ENCODE measurements at regions not wholly inside any gene's neighbourhood (a gene's known extent, or its start where the extent isn't known, plus 50 kb on each side); places are given as distances from the start of the nearest gene placed in this dataset.

- H3K9me3 Mint-ChIP-seq, result peaks cover 3% of the 10 kb centered on the region; the same call in 1 of the 2 replicates
- DNase-seq (ENCODE audit: low spot score) (no peak), ATAC-seq (no peak)
- ChIA-PET POLR2A (no interaction called here), CTCF (interaction anchor here (1.1 kb wide), 1 partner anchor 71 kb away, joined by 3 read pairs; no protein-coding TSS in a partner anchor)
- peaks cover 12% of the 10 kb centered on the region; the same call in 1 of the 2 replicates for H3K4me1 Mint-ChIP-seq
- no peaks in the 10 kb centered on the region for H3K36me3 Mint-ChIP-seq
- H3K27me3 Mint-ChIP-seq (ENCODE audit: low read depth), result no peaks in the 10 kb centered on the region
- no peak overlapping the region for H3K27ac Mint-ChIP-seq
- no peak for TF ChIP-seq RELA (CRISPR knock-in tag; IDR thresholded peaks at IDR 0.05; ENCODE audit: borderline replicate concordance)
- no peak for TF ChIP-seq TCF7 (CRISPR knock-in tag; IDR thresholded peaks at IDR 0.05; ENCODE audit: low read depth)
- no peak for TF ChIP-seq IRF1 (CRISPR knock-in tag; IDR thresholded peaks at IDR 0.05)
- no peak for TF ChIP-seq RORB (CRISPR knock-in tag; IDR thresholded peaks at IDR 0.05)
- no peak for TF ChIP-seq OVOL2 (CRISPR knock-in tag; IDR thresholded peaks at IDR 0.05; ENCODE audit: borderline replicate concordance)
- no peak for TF ChIP-seq ZBTB43 (CRISPR knock-in tag; IDR thresholded peaks at IDR 0.05)
- TF ChIP-seq HMGA2 (CRISPR knock-in tag; IDR thresholded peaks at IDR 0.05), result no peak
- H3K4me3 Mint-ChIP-seq, result no peak overlapping the region
Observed at GRCh38 chr3:197430502-197430901, 125.3 kb downstream of the BDH1 start.

- DNase-seq (ENCODE audit: low spot score) (no peak), ATAC-seq (no peak)
- Mint-ChIP-seq H3K4me3 (no peak overlapping the region), H3K4me1 (peaks cover 10% of the 10 kb centered on the region; the same call in 1 of the 2 replicates), H3K36me3 (no peaks in the 10 kb centered on the region), H3K27me3 (ENCODE audit: low read depth) (no peaks in the 10 kb centered on the region), H3K9me3 (peaks cover 3% of the 10 kb centered on the region; the same call in 1 of the 2 replicates), H3K27ac (no peak overlapping the region)
- POLR2A ChIA-PET, result no interaction called here
- no peak for TF ChIP-seq EMX1 (CRISPR knock-in tag; IDR thresholded peaks at IDR 0.05)
- TF ChIP-seq ZNF396 (CRISPR knock-in tag; IDR thresholded peaks at IDR 0.05; ENCODE audit: borderline replicate concordance), result no peak
- no peak for TF ChIP-seq ATF6 (CRISPR knock-in tag; IDR thresholded peaks at IDR 0.05)
- CTCF ChIA-PET, result interaction anchor here (0.6 kb wide), 2 partner anchors 288 to 398 kb away, joined by 3 read pairs; no protein-coding TSS in a partner anchor
Observed at GRCh38 chr3:197428952-197429351, 126.8 kb downstream of the BDH1 start.

GRCh38 chr3:197428117-197428801 is 127.5 kb downstream of the BDH1 start:
- no peak overlapping the region for H3K27ac Mint-ChIP-seq
- no peaks in the 10 kb centered on the region; the same call in 1 of the 2 replicates for H3K27me3 Mint-ChIP-seq (ENCODE audit: low read depth)
- DNase-seq (ENCODE audit: low spot score), result no peak
- POLR2A ChIA-PET, result no interaction called here
- no peaks in the 10 kb centered on the region for H3K36me3 Mint-ChIP-seq
- H3K9me3 Mint-ChIP-seq, result peaks cover 3% of the 10 kb centered on the region; the same call in 1 of the 2 replicates
- H3K4me3 Mint-ChIP-seq, result no peak overlapping the region
- peaks cover 9% of the 10 kb centered on the region; the same call in 1 of the 2 replicates for H3K4me1 Mint-ChIP-seq
- CTCF ChIA-PET, result interaction anchor here (0.6 kb wide), 1 partner anchor 398 kb away, joined by 3 read pairs; no protein-coding TSS in a partner anchor
- peak; percentile 85 for ATAC-seq
- no peak for TF ChIP-seq E2F4 (CRISPR knock-in tag; IDR thresholded peaks at IDR 0.05; ENCODE audit: borderline replicate concordance, low read depth)
- TF ChIP-seq SMAD4 (CRISPR knock-in tag; IDR thresholded peaks at IDR 0.05), result no peak
- TF ChIP-seq ZNF317 (CRISPR knock-in tag; IDR thresholded peaks at IDR 0.05; ENCODE audit: borderline replicate concordance, low read depth), result no peak
- no peak for TF ChIP-seq JUN (CRISPR knock-in tag; IDR thresholded peaks at IDR 0.05)
- no peak for TF ChIP-seq TEAD4 (CRISPR knock-in tag; IDR thresholded peaks at IDR 0.05)
- no peak for TF ChIP-seq SMAD3 (CRISPR knock-in tag; IDR thresholded peaks at IDR 0.05; ENCODE audit: borderline replicate concordance)
- no peak for TF ChIP-seq TP53 (CRISPR knock-in tag; IDR thresholded peaks at IDR 0.05)
- TF ChIP-seq IRF1 (CRISPR knock-in tag; IDR thresholded peaks at IDR 0.05), result no peak
- TF ChIP-seq ARID4B (CRISPR knock-in tag; IDR thresholded peaks at IDR 0.05; ENCODE audit: borderline replicate concordance), result no peak
- no peak for TF ChIP-seq PREB (CRISPR knock-in tag; IDR thresholded peaks at IDR 0.05; ENCODE audit: borderline replicate concordance)
